HG02938 (cell line): ENCODE measurements at regions not wholly inside any gene's neighbourhood (a gene's known extent, or its start where the extent isn't known, plus 50 kb on each side); places are given as distances from the start of the nearest gene placed in this dataset.
"Not testable (repeated sequence)": the region's sequence is repeated elsewhere in the genome, so short reads cannot be mapped to it uniquely, and the experiment has no call there.

Experiments
- ATAC-seq: cut with Tn5 transposase; IDR thresholded peaks from one replicate; pipeline ENCODE4 v1.9.1; 2021; ENCODE audit warnings: mild to moderate bottlenecking, moderate library complexity; ENCODE audit not compliant: unreplicated experiment

GRCh38 chr20:47960769-47961541 is 175.7 kb upstream of the SULF2 start:
- ATAC-seq: no peak

- ATAC-seq: no peak
Observed at GRCh38 chr20:47960277-47960676, 175.0 kb upstream of the SULF2 start.

GRCh38 chr20:47957989-47958801 is 172.9 kb upstream of the SULF2 start:
- ATAC-seq: not testable (repeated sequence)

GRCh38 chr20:47957135-47957534 is 171.9 kb upstream of the SULF2 start:
- ATAC-seq: no peak

GRCh38 chr20:47956268-47956995 is 171.2 kb upstream of the SULF2 start:
- ATAC-seq: no peak

- no peak for ATAC-seq
Observed at GRCh38 chr20:47953471-47953870, 168.2 kb upstream of the SULF2 start.

- ATAC-seq: no peak
Observed at GRCh38 chr20:47952023-47952564, 166.8 kb upstream of the SULF2 start.

GRCh38 chr20:47951521-47951971 is 166.3 kb upstream of the SULF2 start:
- ATAC-seq: no peak

- ATAC-seq: no peak
Observed at GRCh38 chr20:47950913-47951283, 165.6 kb upstream of the SULF2 start.

- no peak for ATAC-seq
Observed at GRCh38 chr20:47950124-47950912, 165.0 kb upstream of the SULF2 start.

- no peak for ATAC-seq
Observed at GRCh38 chr20:47949230-47949629, 163.9 kb upstream of the SULF2 start.

GRCh38 chr20:47944682-47945081 is 159.4 kb upstream of the SULF2 start:
- ATAC-seq: no peak

- no peak for ATAC-seq
Observed at GRCh38 chr20:47941869-47942268, 156.6 kb upstream of the SULF2 start.

GRCh38 chr20:47940101-47940813 is 155.0 kb upstream of the SULF2 start:
- ATAC-seq: no peak

- ATAC-seq: no peak
Observed at GRCh38 chr20:47936612-47937011, 151.3 kb upstream of the SULF2 start.

GRCh38 chr20:47934761-47935160 is 149.5 kb upstream of the SULF2 start:
- no peak for ATAC-seq

- no peak for ATAC-seq
Observed at GRCh38 chr20:47931443-47931842, 146.2 kb upstream of the SULF2 start.

- no peak for ATAC-seq
Observed at GRCh38 chr20:47931002-47931401, 145.7 kb upstream of the SULF2 start.

GRCh38 chr20:47929368-47930115 is 144.3 kb upstream of the SULF2 start:
- no peak for ATAC-seq
